AG04449 (cell line): ENCODE measurements at regions not wholly inside any gene's neighbourhood (a gene's known extent, or its start where the extent isn't known, plus 50 kb on each side); places are given as distances from the start of the nearest gene placed in this dataset.
A peak's percentile ranks its signal among the peaks of the same experiment; 100 is the strongest.

Experiments used
- CTCF ChIA-PET: fragments of 350-600 bp; formaldehyde crosslinking; extraction: SDS; loops from one replicate; lab custom pipeline; 2021; ENCODE audit warnings: antibody characterized with exemption; lab: Yijun Ruan, JAX
- POLR2A ChIA-PET: fragments of 400-600, 350-600 bp; formaldehyde crosslinking; extraction: SDS; loops from one replicate; lab custom pipeline; 2020; ENCODE audit warnings: antibody characterized with exemption, inconsistent platforms; lab: Yijun Ruan, JAX
- DNase-seq: peaks from one replicate; pipeline ENCODE4 v3.0.0-alpha.2; 2010; ENCODE audit warnings: low read depth, low spot score
- H3K4me3 ChIP-seq: 2 replicates; pipeline ENCODE4 v1.5.1; 2011; ENCODE audit warnings: low read depth, mild to moderate bottlenecking, control low read depth, low read length
- CTCF ChIP-seq: IDR thresholded peaks from one replicate; pipeline ENCODE4 v1.5.1; 2011; ENCODE audit warnings: mild to moderate bottlenecking, moderate library complexity, low read length, control low read depth, inconsistent platforms; ENCODE audit not compliant: insufficient read depth; ENCODE audit errors: missing control alignments

DNA sequence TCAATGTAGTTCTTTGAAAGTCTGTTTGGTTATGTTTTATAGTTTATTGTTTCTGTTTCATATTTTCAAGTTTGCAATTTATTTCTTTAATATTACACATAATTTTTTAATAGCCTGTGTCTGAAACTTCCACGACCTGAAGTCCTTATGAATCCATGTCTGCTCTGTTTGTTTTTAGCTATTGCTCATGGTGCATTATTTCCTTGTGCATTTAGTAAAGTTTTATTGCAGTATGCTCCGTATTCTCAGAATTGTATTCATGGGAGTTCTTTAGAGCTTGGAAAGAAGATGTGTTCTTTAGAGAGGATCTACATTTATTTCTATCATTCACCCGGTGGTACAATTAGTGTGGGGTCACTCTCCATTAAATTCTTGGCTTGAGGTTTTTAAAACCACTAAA, 133.2 kb upstream of the NFIB start:
- POLR2A ChIA-PET = no interaction called here
- CTCF ChIA-PET = interaction anchor here (0.9 kb wide), 1 partner anchor 11 kb away, joined by 3 read pairs; no protein-coding TSS in a partner anchor

GRCh38 chr9:14445946-14446345, 132.0 kb upstream of the NFIB start:
- DNase-seq = no peak
- ChIA-PET CTCF (interaction anchor here (0.9 kb wide), 1 partner anchor 10 kb away, joined by 3 read pairs; no protein-coding TSS in a partner anchor), POLR2A (no interaction called here)
- no peak overlapping the region for H3K4me3 ChIP-seq
- no peak for TF ChIP-seq CTCF

More for the DNA sequence above, 133.2 kb upstream of the NFIB start:
- TF ChIP-seq CTCF = no peak
- DNase-seq = no peak
- H3K4me3 ChIP-seq = no peak overlapping the region

DNA sequence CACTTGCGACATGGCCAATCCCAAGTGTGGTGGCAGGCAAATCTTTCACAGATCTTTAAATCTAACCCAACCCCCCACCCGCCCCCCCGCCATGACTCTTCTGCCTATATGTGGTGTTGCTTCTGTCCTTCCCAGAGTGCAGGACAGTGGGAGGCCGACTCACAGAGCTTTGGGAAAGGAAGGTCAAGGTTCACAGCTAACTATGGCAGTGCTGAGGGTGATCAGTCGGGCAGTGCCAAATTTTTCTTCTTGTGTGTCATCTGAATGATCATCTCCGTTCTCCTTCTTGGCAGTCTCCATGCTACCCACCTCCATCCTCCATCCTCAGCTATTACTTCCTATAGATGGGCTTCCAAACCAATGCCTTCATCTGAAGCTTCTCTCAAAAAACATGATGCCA, 129.0 kb upstream of the NFIB start:
- no peak overlapping the region for H3K4me3 ChIP-seq
- DNase-seq = no peak
- POLR2A ChIA-PET = no interaction called here
- CTCF ChIA-PET = interaction anchor here (0.8 to 2.0 kb wide), 5 partner anchors 9 to 327 kb away, joined by 3 to 9 read pairs (median 3); no protein-coding TSS in a partner anchor
- no peak for TF ChIP-seq CTCF

DNA sequence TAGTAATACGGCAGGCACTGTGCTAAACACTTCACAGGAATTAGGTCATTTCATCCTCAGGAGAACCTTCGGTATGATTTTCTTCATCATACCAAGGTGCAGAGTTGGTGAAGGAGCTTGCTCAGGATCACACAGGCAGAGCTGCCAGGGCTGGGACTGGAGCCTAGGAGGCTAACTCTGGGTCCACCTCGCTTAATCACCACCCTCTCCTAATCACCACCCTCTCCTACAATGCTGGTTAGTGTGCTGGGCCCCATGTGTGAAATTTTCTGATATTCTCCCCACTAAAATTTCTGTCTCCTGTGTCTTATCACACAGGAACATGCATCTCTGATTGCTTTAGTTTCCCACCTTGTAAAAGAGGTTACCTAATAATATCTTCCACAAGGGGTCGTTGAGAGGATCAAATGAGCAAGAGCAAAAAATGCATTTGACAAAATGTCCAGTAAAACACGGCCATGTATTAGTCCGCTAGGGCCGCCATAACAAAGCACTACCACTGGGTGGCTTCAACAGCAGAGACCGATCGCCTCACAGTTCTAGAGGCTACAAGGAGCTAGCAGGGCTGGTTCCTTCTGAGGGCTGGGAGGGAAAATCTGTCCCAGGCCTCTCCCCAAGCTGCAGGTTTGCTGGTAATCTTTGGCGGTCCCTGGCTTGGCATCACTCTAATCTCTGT, 128.2 kb upstream of the NFIB start:
- H3K4me3 ChIP-seq = no peak overlapping the region
- no peak for DNase-seq
- TF ChIP-seq CTCF = peak; percentile 10
- ChIA-PET POLR2A (no interaction called here), CTCF (interaction anchor here (0.8 to 2.0 kb wide), 5 partner anchors 10 to 327 kb away, joined by 3 to 9 read pairs (median 3); no protein-coding TSS in a partner anchor)

DNA sequence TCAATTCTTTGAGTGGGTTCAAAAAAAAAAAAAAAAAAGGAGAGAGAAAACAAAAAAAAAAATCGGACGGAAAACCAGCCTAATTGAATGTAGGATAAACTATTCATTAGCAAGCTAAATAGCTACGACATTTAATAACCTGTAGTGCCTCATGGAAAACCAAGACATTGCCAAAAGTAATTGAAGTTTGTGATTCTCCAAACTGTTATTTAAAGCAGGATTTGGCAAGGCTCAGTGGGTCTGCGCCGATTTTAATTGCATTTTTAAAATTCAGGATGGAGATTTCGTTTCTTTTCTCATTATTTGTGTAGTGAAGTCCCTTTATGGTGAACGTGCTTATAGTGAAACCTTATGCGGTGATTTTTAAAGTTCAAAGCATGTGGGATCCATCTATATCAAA, 127.2 kb upstream of the NFIB start:
- no peak overlapping the region for H3K4me3 ChIP-seq
- TF ChIP-seq CTCF = no peak
- POLR2A ChIA-PET = no interaction called here
- CTCF ChIA-PET = interaction anchor here (1.1 kb wide), 1 partner anchor 15 kb away, joined by 3 read pairs; no protein-coding TSS in a partner anchor
- DNase-seq = no peak

DNA sequence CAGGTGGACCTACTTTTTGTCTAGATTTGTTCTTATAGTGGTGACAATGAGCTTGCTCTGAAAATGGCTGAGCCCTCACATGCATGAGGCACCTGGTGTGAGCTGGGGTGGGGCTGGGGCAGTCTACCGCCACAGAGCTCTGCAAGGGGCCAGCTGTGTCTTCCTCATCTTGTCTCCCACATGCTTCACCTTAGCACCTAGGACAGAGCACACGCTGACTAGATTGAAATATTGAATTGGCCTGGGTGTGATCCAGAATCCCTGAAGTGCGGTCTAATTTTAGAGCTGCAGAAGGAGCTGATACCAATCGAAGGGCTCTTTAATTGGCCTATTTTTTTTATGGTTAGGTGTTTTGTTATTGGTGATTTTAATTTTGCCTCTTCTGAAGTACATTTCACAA, 126.1 kb upstream of the NFIB start:
- CTCF ChIA-PET = interaction anchor here (2.9 kb wide), 1 partner anchor 11 kb away, joined by 10 read pairs; no protein-coding TSS in a partner anchor
- DNase-seq = no peak
- TF ChIP-seq CTCF = no peak
- H3K4me3 ChIP-seq = no peak overlapping the region
- POLR2A ChIA-PET = no interaction called here
